ENCODE measurements at regions not wholly inside any gene's neighbourhood (a gene's known extent, or its start where the extent isn't known, plus 50 kb on each side); places are given as distances from the start of the nearest gene placed in this dataset.

DNA sequence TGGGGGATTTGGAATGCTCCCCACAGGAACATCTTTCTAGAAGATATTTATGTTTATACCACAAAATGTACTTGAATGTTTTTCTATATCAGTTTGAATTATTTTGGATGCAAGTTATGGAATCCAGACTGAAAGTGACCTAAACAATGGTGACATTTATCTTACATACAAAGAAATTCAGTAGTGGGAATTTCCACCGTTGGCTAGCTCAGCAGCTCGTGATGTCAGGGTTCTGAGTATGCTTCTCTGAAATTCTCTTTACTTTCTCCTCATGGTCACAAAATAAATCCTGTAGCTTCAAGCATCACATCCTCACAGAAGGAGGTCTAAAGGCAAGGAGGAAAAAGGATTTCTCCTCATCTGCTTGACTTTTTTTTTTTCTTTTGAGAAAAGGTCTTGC lies 105.3 kb downstream of the AKAIN1 start:
- no peaks in the 10 kb centered on the region for H3K4me1 ChIP-seq (ENCODE audit: insufficient read depth)
- DNase-seq, result no peak
- H3K4me3 ChIP-seq, result no peak overlapping the region
- intact Hi-C loops (cut with DNase I), result no loop called here
- no peaks in the 10 kb centered on the region for H3K36me3 ChIP-seq
- 82 to 84% (median 84%) methylated on average over 2 of the region's 2 CpGs for WGBS, 3 donors
- H3K27me3 ChIP-seq, result no peaks in the 10 kb centered on the region
- no peaks in the 10 kb centered on the region for H3K9me3 ChIP-seq
- TF ChIP-seq CTCF (IDR thresholded peaks at IDR 0.05), result no peak
- TF ChIP-seq EP300 (IDR thresholded peaks at IDR 0.05), result no peak
- no peak for TF ChIP-seq POLR2A (IDR thresholded peaks at IDR 0.05)
- H3K27ac ChIP-seq, result no peak overlapping the region

- H3K9me3 ChIP-seq, result no peaks in the 10 kb centered on the region
- no peak overlapping the region for H3K4me3 ChIP-seq
- no peak for TF ChIP-seq EP300 (IDR thresholded peaks at IDR 0.05)
- no peak for TF ChIP-seq POLR2A (IDR thresholded peaks at IDR 0.05)
- no peak for TF ChIP-seq CTCF (IDR thresholded peaks at IDR 0.05)
- no peak overlapping the region for H3K27ac ChIP-seq
- 72 to 81% (median 77%) methylated on average over 3 of the region's 3 CpGs for WGBS, 3 donors
- H3K4me1 ChIP-seq (ENCODE audit: insufficient read depth), result no peaks in the 10 kb centered on the region
- H3K36me3 ChIP-seq, result no peaks in the 10 kb centered on the region
- no peaks in the 10 kb centered on the region for H3K27me3 ChIP-seq
- intact Hi-C loops (cut with DNase I), result no loop called here
- no peak for DNase-seq
Observed at GRCh38 chr18:5075297-5075696, 121.8 kb downstream of the AKAIN1 start.

DNA sequence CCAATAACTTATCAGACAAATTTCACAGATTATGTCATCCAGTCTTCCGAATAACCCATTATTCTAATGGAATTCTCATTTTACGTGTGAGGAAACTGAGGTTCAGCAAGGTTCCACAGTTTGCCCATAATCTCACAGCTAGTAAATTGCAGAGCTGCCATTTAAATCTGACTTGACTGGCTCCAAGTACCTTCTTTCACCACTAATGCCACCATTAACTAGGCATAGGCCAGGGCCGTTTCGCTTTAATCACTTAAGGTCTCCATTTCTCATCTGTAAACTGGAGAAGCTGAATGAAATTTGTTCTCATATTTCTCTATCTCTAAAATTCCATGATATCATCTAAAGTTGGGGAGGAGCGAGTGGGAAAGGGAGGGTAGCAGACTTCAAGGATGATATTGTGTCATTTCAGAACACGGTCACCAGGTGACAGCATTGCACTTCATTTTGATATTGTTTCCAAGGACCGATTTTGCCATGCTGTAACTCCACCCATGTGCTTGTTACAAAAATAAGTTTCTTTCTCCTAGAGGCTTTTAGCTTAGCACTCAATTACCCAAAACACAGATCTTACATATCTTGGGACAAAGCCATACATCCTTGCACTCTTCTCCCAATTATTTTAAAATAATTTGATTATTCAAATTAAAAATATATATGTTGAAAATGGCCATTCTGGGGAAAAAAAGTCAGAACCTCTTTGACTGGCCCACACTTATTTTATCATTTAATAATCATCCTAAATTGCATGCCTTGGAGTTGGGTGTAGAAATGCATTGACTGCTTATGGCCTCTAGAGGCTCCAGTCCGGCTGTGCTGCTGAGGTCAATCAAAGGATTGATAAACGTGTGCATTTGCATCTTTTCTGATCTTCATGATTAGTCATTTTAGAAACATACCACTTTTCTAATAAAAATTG lies 123.8 kb downstream of the AKAIN1 start:
- H3K4me3 ChIP-seq, result no peak overlapping the region
- no peaks in the 10 kb centered on the region for H3K9me3 ChIP-seq
- intact Hi-C loops (cut with DNase I), result no loop called here
- H3K27ac ChIP-seq, result no peak overlapping the region
- H3K27me3 ChIP-seq, result no peaks in the 10 kb centered on the region
- WGBS, 3 donors, result 34 to 42% (median 35%) methylated on average over 9 of the region's 9 CpGs
- DNase-seq, result no peak
- TF ChIP-seq CTCF (IDR thresholded peaks at IDR 0.05) (no peak), POLR2A (IDR thresholded peaks at IDR 0.05) (no peak), EP300 (IDR thresholded peaks at IDR 0.05) (no peak)
- H3K4me1 ChIP-seq (ENCODE audit: insufficient read depth), result no peaks in the 10 kb centered on the region
- no peaks in the 10 kb centered on the region for H3K36me3 ChIP-seq

GRCh38 chr18:5068851-5069250 lies 128.2 kb downstream of the AKAIN1 start:
- no peaks in the 10 kb centered on the region for H3K27me3 ChIP-seq
- no peak overlapping the region for H3K4me3 ChIP-seq
- intact Hi-C loops (cut with DNase I), result no loop called here
- TF ChIP-seq CTCF (IDR thresholded peaks at IDR 0.05), result no peak
- TF ChIP-seq EP300 (IDR thresholded peaks at IDR 0.05), result no peak
- TF ChIP-seq POLR2A (IDR thresholded peaks at IDR 0.05), result no peak
- no peak overlapping the region for H3K27ac ChIP-seq
- H3K4me1 ChIP-seq (ENCODE audit: insufficient read depth), result no peaks in the 10 kb centered on the region
- no peaks in the 10 kb centered on the region for H3K36me3 ChIP-seq
- no peak for DNase-seq
- 73 to 79% (median 78%) methylated on average over 3 of the region's 3 CpGs for WGBS, 3 donors
- H3K9me3 ChIP-seq, result no peaks in the 10 kb centered on the region
